ENCODE measurements at regions not wholly inside any gene's neighbourhood (a gene's known extent, or its start where the extent isn't known, plus 50 kb on each side); places are given as distances from the start of the nearest gene placed in this dataset.

- no peaks in the 10 kb centered on the region for H3K36me3 Mint-ChIP-seq (ENCODE audit: low read depth)
- TF ChIP-seq, protein P1, sequence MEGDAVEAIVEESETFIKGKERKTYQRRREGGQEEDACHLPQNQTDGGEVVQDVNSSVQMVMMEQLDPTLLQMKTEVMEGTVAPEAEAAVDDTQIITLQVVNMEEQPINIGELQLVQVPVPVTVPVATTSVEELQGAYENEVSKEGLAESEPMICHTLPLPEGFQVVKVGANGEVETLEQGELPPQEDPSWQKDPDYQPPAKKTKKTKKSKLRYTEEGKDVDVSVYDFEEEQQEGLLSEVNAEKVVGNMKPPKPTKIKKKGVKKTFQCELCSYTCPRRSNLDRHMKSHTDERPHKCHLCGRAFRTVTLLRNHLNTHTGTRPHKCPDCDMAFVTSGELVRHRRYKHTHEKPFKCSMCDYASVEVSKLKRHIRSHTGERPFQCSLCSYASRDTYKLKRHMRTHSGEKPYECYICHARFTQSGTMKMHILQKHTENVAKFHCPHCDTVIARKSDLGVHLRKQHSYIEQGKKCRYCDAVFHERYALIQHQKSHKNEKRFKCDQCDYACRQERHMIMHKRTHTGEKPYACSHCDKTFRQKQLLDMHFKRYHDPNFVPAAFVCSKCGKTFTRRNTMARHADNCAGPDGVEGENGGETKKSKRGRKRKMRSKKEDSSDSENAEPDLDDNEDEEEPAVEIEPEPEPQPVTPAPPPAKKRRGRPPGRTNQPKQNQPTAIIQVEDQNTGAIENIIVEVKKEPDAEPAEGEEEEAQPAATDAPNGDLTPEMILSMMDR (IDR thresholded peaks at IDR 0.05) = no peak
- no peaks in the 10 kb centered on the region for H3K9me3 Mint-ChIP-seq
- no peaks in the 10 kb centered on the region for H3K27me3 Mint-ChIP-seq
- ChIA-PET CTCF (no interaction called here), POLR2A (no interaction called here)
- DNase-seq = no peak
- no peak overlapping the region for H3K4me3 Mint-ChIP-seq
- intact Hi-C loops (cut with micrococcal nuclease) = no loop called here
- ATAC-seq (ENCODE audit: low read depth) = no peak
- no peak overlapping the region for H3K27ac Mint-ChIP-seq
- H3K4me1 Mint-ChIP-seq = no peaks in the 10 kb centered on the region
These were observed 194.7 kb downstream of the BCL11B start for GRCh38 chr14:99077076-99077843.

- Mint-ChIP-seq H3K27me3 (no peaks in the 10 kb centered on the region), H3K36me3 (ENCODE audit: low read depth) (no peaks in the 10 kb centered on the region), H3K4me1 (no peaks in the 10 kb centered on the region), H3K9me3 (no peaks in the 10 kb centered on the region), H3K4me3 (no peak overlapping the region), H3K27ac (no peak overlapping the region)
- TF ChIP-seq, protein P1 (IDR thresholded peaks at IDR 0.05) = no peak
- no peak for ATAC-seq (ENCODE audit: low read depth)
- POLR2A ChIA-PET = no interaction called here
- intact Hi-C loops (cut with micrococcal nuclease) = no loop called here
- no peak for DNase-seq
- CTCF ChIA-PET = no interaction called here
These were observed 194.2 kb downstream of the BCL11B start for GRCh38 chr14:99077844-99078236.

DNA sequence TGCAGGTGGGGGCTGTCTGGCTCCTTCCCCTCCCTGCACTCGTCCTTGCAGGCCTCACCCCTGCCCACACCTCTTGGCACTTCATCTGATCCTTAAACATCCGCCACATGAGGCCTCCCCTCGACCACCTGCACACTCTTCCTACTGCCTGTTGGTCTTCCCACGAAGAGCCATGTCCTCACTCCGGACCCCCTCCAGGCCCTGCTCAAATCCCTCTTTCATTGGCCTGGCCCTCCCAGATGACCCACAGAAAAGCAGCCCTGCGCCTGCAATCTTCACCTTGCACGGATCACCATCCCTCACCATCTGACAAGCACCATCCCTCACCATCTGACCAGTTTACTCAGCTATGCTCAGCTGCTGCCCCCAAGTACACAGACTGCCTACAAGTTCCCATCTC is 193.6 kb downstream of the BCL11B start:
- H3K27ac Mint-ChIP-seq = no peak overlapping the region
- CTCF ChIA-PET = no interaction called here
- H3K4me3 Mint-ChIP-seq = no peak overlapping the region
- DNase-seq = no peak
- no peaks in the 10 kb centered on the region for H3K9me3 Mint-ChIP-seq
- POLR2A ChIA-PET = no interaction called here
- no peaks in the 10 kb centered on the region for H3K27me3 Mint-ChIP-seq
- TF ChIP-seq, protein P1 (IDR thresholded peaks at IDR 0.05) = no peak
- no peaks in the 10 kb centered on the region for H3K36me3 Mint-ChIP-seq (ENCODE audit: low read depth)
- intact Hi-C loops (cut with micrococcal nuclease) = no loop called here
- ATAC-seq (ENCODE audit: low read depth) = no peak
- no peaks in the 10 kb centered on the region for H3K4me1 Mint-ChIP-seq

DNA sequence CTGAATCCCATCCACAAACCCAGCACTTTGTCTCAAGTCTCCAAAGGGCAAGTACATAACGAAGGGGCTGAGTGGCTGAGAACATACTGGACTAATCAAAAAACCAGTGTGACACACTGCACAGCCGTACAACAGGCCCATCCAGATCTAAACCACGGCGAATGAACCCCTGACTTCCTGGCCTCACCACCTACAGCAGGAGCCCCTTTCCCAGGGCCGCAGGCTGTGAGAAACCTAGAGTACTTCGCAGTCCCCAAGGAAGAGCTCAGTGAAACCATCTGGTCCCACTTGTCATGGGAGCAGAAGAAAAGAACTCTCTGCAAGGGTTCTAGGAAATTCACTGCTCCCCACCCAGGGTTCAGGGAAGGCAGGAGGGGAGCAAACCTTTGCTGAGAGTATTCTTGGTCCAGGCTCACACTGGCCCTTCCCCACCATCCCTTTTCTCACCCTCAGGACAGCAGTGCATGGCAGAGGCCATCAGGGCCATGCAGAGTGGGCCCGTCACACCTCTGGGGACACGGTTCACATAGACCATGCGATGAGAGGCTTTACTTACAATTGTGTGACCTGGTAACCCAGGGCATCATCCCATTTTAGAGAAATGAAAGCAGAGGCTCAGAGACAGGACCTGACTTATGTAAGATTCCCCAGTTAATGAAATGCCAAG is 192.8 kb downstream of the BCL11B start:
- POLR2A ChIA-PET = no interaction called here

DNA sequence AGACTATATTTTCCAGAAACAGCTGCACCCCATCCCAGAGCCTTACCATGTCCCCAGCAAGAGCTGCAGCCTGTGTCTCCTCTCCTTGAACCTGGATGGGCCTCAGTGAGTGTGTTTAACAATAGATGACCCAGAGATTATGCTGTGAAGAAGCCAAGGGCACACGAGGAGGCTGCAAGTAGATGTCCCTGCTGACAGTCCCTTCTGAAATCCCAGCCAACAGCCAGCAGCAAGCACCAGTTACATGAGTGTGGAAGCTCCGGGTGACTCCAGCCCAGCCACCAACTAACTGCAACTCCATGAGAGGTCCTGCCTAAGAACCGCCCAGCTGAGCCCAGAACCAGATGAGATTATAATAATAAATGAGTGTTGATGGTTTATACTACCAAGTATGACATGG is 191.7 kb downstream of the BCL11B start:
- ChIA-PET CTCF (no interaction called here), POLR2A (no interaction called here)
- ATAC-seq (ENCODE audit: low read depth) = no peak
- no peak overlapping the region for H3K4me3 Mint-ChIP-seq
- intact Hi-C loops (cut with micrococcal nuclease) = no loop called here
- H3K27me3 Mint-ChIP-seq = no peaks in the 10 kb centered on the region
- no peak for DNase-seq
- TF ChIP-seq, protein P1 (IDR thresholded peaks at IDR 0.05) = no peak
- no peaks in the 10 kb centered on the region for H3K4me1 Mint-ChIP-seq
- peaks cover 2% of the 10 kb centered on the region for H3K9me3 Mint-ChIP-seq
- no peak overlapping the region for H3K27ac Mint-ChIP-seq
- H3K36me3 Mint-ChIP-seq (ENCODE audit: low read depth) = no peaks in the 10 kb centered on the region

More for the DNA sequence above, 192.8 kb downstream of the BCL11B start:
- H3K9me3 Mint-ChIP-seq = no peaks in the 10 kb centered on the region
- no peaks in the 10 kb centered on the region for H3K36me3 Mint-ChIP-seq (ENCODE audit: low read depth)
- DNase-seq = no peak
- ATAC-seq (ENCODE audit: low read depth) = no peak
- no peak overlapping the region for H3K4me3 Mint-ChIP-seq
- no peaks in the 10 kb centered on the region for H3K4me1 Mint-ChIP-seq
- intact Hi-C loops (cut with micrococcal nuclease) = no loop called here
- H3K27ac Mint-ChIP-seq = no peak overlapping the region
- TF ChIP-seq, protein P1 (IDR thresholded peaks at IDR 0.05) = no peak
- no peaks in the 10 kb centered on the region for H3K27me3 Mint-ChIP-seq
- CTCF ChIA-PET = no interaction called here

Data from activated B cell treated with CpG ODN at 0.5 μM for 24 hours (primary cell).